ENCODE measurements at regions not wholly inside any gene's neighbourhood (a gene's known extent, or its start where the extent isn't known, plus 50 kb on each side); places are given as distances from the start of the nearest gene placed in this dataset.
"Not testable (repeated sequence)": the region's sequence is repeated elsewhere in the genome, so short reads cannot be mapped to it uniquely, and the experiment has no call there.

- DNase-seq = not testable (repeated sequence)
Observed at GRCh38 chr14:19126269-19127051, 159.2 kb downstream of the POTEM start.

DNA sequence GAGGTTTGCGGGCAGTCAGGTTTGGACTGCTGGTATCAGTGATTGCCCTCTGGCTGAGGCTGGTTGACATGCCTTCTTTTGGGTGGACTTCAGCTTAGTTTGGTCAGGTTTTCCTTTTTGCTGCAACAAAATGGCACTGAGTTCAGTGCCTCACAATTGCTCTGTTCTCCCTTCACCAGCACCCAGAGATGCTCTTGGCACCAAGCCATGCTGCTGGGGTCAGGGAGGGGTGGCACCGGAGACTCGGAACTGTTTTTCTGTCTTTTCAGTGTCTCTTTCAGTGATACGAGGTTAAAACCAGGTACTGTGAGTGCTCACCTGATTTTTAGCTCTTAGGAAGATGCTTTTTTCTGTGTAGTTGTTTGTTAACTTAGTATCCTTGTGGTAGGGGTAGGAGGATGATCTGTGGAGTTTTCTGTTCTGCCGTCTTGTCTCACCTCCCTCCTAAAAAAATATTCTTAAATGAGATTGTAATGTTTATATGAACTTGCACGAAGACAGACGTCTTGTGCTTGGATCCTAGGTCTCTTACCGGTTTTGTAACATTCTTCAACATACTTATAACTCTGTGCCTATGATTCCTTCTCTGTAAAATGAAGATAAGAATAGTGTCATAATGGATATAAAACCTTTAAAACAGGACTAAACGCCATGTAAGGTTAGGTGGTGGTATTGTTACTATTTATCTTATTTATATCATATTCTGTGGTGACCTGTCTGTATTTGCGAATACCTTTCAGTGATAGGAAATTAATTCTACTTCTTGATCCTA is 160.6 kb downstream of the POTEM start:
- not testable (repeated sequence) for DNase-seq

GRCh38 chr14:19131553-19131952 is 164.3 kb downstream of the POTEM start:
- not testable (repeated sequence) for DNase-seq

- not testable (repeated sequence) for DNase-seq
Observed at GRCh38 chr14:19132013-19132835, 165.0 kb downstream of the POTEM start.

DNA sequence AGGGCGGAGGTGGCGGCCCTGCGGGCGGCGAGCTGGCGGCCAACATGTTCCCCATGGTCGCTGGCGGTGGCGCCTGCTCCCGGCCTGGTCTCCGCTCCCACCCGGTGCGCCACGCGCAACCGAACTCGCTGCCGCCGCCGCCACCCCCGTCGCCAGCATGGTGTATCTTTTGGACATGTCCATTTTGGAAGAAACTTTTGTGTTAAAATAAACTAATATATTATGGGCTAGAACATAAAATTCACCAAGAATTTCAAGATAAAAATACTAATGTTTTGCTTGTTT is 165.5 kb downstream of the POTEM start:
- DNase-seq = not testable (repeated sequence)

DNA sequence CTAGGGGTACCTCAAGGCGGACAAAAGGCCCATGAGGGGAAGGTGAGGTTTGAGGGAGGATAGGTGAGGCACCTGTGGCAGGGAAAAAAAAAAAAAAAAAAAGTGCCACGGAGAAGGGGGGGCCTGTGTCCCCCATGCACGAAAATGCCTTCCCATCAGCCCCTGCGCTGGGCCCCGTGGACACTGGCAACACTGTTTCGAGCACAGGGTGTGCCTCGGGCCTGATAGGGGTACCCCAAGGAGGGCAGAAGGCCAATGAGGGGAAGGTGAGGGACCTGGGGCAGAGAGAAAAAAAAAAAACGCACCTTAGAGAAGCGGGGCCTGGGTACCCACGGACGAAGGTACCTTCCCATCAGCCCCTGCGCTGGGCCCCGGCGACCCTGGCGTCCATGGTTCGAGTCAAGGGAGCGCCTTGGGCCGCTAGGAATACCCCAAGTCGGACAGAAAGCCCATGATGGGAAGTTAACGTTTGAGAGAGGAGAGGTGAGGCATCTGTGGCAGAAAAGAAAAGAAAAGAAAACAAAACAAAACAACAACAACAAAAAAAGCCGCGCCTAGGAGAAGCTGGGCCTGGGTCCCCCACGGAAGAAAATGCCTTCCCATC is 190.0 kb downstream of the POTEM start:
- DNase-seq = not testable (repeated sequence)

- not testable (repeated sequence) for DNase-seq
Observed at GRCh38 chr14:19158012-19158411, 190.8 kb downstream of the POTEM start.

- not testable (repeated sequence) for DNase-seq
Observed at GRCh38 chr14:19158588-19158987, 191.4 kb downstream of the POTEM start.

DNA sequence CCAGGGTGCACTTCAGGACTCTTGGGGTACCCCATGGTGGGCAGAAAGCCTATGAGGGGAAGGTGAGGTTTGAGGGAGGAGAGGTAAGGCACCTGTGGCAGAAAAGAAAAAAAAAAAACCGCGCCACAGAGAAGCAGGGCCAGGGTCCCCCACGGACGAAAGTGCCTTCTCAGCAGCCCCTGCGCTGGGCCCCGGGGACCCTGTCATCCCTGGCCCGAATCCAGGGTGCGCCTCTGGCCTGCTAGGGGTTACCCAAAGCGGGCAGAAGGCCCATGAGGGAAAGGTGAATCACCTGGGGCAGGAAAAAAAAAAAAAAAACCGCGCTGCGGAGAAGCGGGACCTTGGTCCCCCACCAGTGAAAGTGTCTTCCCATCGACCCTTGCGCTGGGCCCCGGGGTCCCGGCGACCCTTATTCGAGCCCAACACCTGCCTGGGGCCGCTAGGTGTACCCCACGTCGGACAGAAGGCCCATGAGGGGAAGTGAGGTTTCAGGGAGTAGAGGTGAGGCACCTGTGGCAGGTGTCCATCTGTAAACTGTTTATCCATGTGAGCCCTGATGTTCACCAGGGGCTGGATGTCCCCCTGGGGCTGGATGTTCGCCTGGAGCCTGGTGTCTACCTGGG is 191.9 kb downstream of the POTEM start:
- DNase-seq = not testable (repeated sequence)

DNA sequence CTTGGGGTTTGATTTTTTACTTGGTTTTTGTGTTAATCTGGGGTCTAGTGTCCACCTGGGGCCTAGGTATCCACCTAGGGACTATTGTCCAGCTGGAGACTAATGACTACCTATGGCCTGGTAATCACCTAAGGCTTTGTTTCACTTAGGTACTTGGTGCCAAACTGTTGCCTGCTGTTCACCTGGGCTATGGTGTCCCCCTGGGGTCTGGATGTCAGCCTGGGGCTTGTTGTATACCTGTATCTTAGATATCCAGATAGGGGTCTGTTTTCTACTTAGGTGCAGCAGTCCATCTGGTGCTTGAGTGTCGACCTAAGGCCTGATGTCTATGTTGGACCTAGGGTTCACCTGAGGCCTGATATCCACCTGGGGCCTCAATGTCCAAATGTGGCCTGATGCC is 193.1 kb downstream of the POTEM start:
- not testable (repeated sequence) for DNase-seq

DNA sequence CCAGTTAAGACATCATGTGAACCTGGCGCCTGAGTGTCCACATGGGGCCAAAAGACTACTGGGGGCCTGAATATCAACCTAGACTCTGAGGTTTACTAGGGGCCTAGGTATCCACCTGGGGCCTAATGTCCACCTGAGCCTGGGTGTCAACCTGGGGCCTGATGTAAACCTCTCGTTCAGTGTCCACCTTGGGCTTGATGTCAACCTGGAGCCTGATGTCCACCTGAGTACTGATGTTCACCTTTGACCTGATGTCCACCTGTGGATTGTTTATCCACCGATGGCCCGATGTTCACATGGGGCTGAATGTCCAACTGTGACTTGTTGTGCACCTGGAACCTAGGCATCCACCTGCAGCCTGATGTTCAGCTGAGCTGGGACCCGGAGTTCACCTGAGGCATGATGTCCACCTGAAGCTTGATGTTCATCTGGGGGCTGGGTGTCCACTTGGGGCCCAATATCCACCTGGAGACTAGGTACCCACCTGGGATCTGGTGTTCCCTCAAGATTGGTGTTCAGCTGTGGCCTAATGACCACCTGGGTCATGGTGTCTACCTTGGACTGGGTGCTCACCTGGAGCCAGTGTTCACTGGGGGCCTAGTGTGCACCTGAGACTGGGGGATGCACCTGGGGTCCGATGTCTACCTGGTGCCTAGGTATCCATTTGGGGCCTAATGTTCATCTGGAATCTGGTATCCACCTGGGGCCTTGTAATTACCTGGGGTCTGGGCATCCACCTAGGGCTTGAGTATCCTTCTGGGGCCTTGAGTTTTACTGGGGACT is 194.2 kb downstream of the POTEM start:
- not testable (repeated sequence) for DNase-seq

DNA sequence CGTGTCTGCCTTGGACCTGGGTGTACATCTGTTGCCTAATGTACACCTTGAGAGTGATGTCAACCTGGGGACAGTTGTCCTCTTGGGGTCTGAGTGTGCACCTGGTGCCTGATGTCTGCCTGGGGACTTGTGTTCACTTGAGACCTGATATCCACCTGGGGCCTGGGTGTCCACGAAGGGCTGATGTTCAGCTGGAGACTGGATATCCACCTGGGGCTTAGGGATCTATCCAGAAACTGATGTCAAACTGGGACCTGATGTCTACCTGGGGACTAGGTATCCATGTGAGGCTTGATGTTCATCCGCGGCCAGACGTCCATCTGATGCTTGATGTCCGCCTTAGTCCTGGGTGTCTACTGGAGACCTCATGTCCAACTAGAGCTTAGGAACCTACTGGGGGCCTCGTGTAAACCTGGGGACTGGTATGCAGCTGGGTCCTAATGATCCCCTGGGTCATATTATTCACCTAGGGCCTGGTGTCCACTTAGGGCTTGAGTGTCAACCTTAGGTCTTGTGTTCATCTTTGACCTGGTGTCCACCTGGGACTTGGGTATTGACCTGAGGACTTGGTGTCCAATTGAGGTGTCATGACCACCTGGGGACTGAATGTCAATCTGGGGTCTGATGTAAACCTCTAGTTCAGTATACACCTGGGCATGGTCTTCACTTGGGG is 194.9 kb downstream of the POTEM start:
- not testable (repeated sequence) for DNase-seq

GRCh38 chr14:19162920-19163319 is 195.7 kb downstream of the POTEM start:
- DNase-seq = not testable (repeated sequence)

DNA sequence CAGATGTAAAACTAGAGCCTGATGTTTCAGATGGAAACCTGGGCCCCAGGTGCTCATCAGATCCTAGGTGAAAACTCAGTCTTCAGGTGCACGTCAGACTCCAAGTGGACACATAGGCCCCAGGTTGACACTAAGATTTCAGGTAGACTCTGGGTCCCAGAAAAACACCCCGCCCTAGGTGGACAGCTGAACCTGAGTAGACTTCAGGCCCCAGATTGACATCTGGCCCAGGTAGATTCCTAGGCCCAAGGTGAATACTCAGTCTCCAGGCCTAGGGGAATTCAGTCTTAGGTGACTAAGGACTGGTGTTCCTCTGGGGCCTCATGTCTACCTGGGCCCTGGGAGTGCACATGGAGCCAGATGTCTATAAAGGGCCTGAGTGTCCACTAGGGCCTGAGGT is 196.7 kb downstream of the POTEM start:
- DNase-seq = not testable (repeated sequence)

- DNase-seq = not testable (repeated sequence)
Observed at GRCh38 chr14:19164426-19164825, 197.2 kb downstream of the POTEM start.

- not testable (repeated sequence) for DNase-seq
Observed at GRCh38 chr14:19166056-19166455, 198.8 kb downstream of the POTEM start.

DNA sequence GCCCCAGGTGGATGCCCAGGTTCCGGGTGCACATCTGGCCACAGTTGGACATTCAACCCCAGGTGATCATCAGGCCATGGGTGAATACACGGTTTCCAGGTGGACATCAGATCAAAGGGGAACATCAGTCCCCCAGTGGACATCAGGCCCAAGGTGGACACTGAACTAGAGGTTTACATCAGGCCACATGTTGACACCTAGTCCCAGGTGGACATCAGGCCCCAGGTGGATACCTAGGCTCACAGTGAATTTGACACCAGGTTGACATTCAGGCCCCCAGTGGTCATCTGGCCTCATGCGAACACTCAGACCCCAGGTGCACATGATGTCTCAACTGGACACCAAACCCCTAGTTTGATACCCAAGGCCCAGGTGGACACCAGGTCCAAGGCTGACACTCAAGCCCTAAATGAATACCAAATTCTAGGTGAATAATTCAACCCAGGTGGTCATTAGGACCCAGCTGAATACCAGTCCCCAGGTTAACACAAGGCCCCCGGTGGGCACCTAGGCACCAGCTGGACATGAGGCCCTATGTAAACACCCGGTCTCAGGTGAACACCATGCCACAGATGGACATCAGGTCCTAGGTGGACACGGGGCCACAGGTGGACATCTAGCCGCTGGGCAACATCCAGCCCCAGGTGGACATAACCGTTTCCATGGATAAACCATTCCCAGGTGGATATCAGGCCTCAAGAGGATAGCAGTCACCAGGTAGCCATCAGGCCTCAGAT is 200.4 kb downstream of the POTEM start:
- DNase-seq = not testable (repeated sequence)

DNA sequence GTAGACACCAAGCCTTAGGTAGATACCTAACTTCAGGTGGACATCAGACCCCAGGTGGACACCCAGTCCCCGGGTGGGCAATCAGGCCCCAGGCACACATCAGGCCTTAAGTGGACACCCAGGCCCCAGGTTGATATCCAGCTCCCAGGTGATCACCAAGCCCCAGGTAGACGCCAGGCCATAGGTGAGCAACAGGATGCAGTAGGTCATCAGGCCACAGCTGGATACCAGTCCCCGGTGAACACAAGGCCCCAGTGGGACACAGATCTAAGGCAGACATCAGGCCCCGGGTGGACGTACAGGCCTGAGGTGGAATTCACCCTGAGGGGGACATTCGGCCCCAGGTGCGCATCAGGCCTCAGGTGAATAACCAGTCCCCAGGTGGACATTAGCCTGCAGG is 201.0 kb downstream of the POTEM start:
- DNase-seq = not testable (repeated sequence)

DNA sequence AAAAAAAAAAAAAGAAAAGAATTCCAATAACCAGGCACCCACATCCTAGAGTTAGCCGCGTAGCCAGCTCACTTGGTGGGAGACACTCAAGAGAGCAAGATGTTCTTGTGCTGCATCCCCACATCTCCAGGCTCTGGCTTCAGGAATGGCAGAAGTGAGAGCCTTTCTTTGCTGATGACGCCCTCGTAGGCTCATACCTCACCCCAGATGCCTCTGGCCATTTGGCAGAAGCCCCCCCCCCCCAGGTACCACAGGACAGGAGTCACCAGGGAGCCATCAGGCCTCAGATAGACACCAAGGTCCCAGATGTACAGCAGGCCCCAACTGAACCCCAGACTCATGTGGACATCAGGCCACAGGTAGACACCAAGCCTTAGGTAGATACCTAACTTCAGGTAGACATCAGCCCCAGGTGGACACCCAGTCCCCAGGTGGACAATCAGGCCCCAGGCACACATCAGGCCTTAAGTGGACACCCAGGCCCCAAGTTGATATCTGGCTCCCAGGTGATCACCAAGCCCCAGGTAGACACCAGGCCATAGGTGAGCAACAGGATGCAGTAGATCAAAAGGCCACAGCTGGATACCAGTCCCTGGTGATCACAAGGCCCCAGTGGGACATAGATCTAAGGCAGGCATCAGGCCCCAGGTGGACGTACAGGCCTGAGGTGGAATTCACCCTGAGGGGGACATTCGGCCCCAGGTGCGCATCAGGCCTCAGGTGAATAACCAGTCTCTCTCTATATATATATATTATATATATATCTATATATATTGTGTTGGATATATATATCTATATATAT is 202.5 kb downstream of the POTEM start:
- DNase-seq = not testable (repeated sequence)
